Neural progenitor cell (in vitro differentiated cells): ENCODE measurements at regions not wholly inside any gene's neighbourhood (a gene's known extent, or its start where the extent isn't known, plus 50 kb on each side); places are given as distances from the start of the nearest gene placed in this dataset.

Source experiments
- DNase-seq: peaks from one replicate; pipeline ENCODE4 v3.0.0-alpha.2; 2016; ENCODE audit warnings: low spot score
- H2AFZ ChIP-seq: fragments of 200-600 bp; sonication (generic); replicated peaks from 2 replicates; pipeline ENCODE4 v1.6.1; 2016; ENCODE audit warnings: antibody characterized with exemption
- H3F3A ChIP-seq: fragments of 200-600 bp; sonication (generic); 2 replicates; pipeline ENCODE4 v1.6.1; 2016; ENCODE audit warnings: antibody characterized with exemption, low read depth
- H3K27ac ChIP-seq: fragments of 200-600 bp; sonication (generic); 2 replicates; pipeline ENCODE4 v1.5.1; 2016; ENCODE audit warnings: mild to moderate bottlenecking
- H3K27me3 ChIP-seq: fragments of 200-600 bp; sonication (generic); 2 replicates; pipeline ENCODE4 v1.6.1; 2016; ENCODE audit warnings: mild to moderate bottlenecking, moderate library complexity
- H3K36me3 ChIP-seq: fragments of 200-600 bp; sonication (generic); 2 replicates; pipeline ENCODE4 v1.5.1; 2016
- H3K4me1 ChIP-seq: fragments of 200-600 bp; sonication (generic); 2 replicates; pipeline ENCODE4 v1.6.1; 2016; ENCODE audit warnings: mixed run types
- H3K4me2 ChIP-seq: fragments of 200-600 bp; sonication (generic); 2 replicates; pipeline ENCODE4 v1.6.1; 2016
- H3K4me3 ChIP-seq: fragments of 200-600 bp; sonication (generic); 2 replicates; pipeline ENCODE4 v1.5.1; 2016
- H3K79me2 ChIP-seq: fragments of 200-600 bp; sonication (generic); 2 replicates; pipeline ENCODE4 v1.6.1; 2016; ENCODE audit warnings: low read depth
- H3K9ac ChIP-seq: fragments of 200-600 bp; sonication (generic); 2 replicates; pipeline ENCODE4 v1.6.1; 2016
- H3K9me3 ChIP-seq: fragments of 200-600 bp; sonication (generic); 2 replicates; pipeline ENCODE4 v1.5.1; 2016; ENCODE audit warnings: low read depth
- H4K20me1 ChIP-seq: fragments of 200-600 bp; sonication (generic); 2 replicates; pipeline ENCODE4 v1.6.1; 2016; ENCODE audit warnings: low read depth
- H3K27ac Mint-ChIP-seq: 3 replicates; pipeline ENCODE4 v1.8.0; 2021; ENCODE audit warnings: mixed read lengths
- H3K27me3 Mint-ChIP-seq: 2 replicates; pipeline ENCODE4 v1.8.0; 2022; ENCODE audit warnings: low read depth, mild to moderate bottlenecking, inconsistent platforms, moderate library complexity, mixed read lengths; ENCODE audit not compliant: insufficient read depth
- H3K36me3 Mint-ChIP-seq: 3 replicates; pipeline ENCODE4 v1.8.0; 2021; ENCODE audit warnings: mixed read lengths
- H3K4me1 Mint-ChIP-seq: 3 replicates; pipeline ENCODE4 v1.8.0; 2021; ENCODE audit warnings: mixed read lengths
- H3K4me3 Mint-ChIP-seq: 3 replicates; pipeline ENCODE4 v1.8.0; 2021; ENCODE audit warnings: mild to moderate bottlenecking, moderate library complexity, mixed read lengths
- H3K9me3 Mint-ChIP-seq: 3 replicates; pipeline ENCODE4 v1.8.0; 2020; ENCODE audit warnings: mixed read lengths
- CTCF ChIP-seq: fragments of 200-600 bp; sonication (generic); IDR thresholded peaks from 2 replicates; pipeline ENCODE4 v1.5.1; 2017; ENCODE audit warnings: antibody characterized with exemption, mild to moderate bottlenecking
- EZH2 ChIP-seq: fragments of 200-600 bp; sonication (generic); IDR thresholded peaks from 2 replicates; pipeline ENCODE4 v1.6.1; 2017; ENCODE audit warnings: antibody characterized with exemption, mild to moderate bottlenecking, moderate library complexity
- EZH2phosphoT487 ChIP-seq: fragments of 200-600 bp; sonication (generic); IDR thresholded peaks from 2 replicates; pipeline ENCODE4 v1.6.1; 2017; ENCODE audit warnings: antibody characterized with exemption

- no peaks in the 10 kb centered on the region for H3K36me3 ChIP-seq
- peaks cover 14% of the 10 kb centered on the region for H3K4me1 Mint-ChIP-seq
- H2AFZ ChIP-seq: no peak overlapping the region
- peaks cover 7% of the 10 kb centered on the region for H3K9me3 ChIP-seq
- no peak overlapping the region for H3K4me3 ChIP-seq
- no peaks in the 10 kb centered on the region for H3K27me3 Mint-ChIP-seq
- H3K9ac ChIP-seq: no peak overlapping the region
- no peak overlapping the region for H3K4me3 Mint-ChIP-seq
- no peak for DNase-seq
- peaks cover 17% of the 10 kb centered on the region for H3K9me3 Mint-ChIP-seq
- H3K79me2 ChIP-seq: no peaks in the 10 kb centered on the region
- H3K27ac Mint-ChIP-seq: no peak overlapping the region
- H3K4me1 ChIP-seq: no peaks in the 10 kb centered on the region
- H3K36me3 Mint-ChIP-seq: no peaks in the 10 kb centered on the region
- no peak overlapping the region for H3K4me2 ChIP-seq
- no peaks in the 10 kb centered on the region for H3F3A ChIP-seq
- H3K27ac ChIP-seq: no peak overlapping the region
- no peaks in the 10 kb centered on the region for H3K27me3 ChIP-seq
- no peaks in the 10 kb centered on the region for H4K20me1 ChIP-seq
- TF ChIP-seq EZH2phosphoT487 (no peak), EZH2 (no peak), CTCF (no peak)
Measured at GRCh38 chr18:5031216-5031615, 165.8 kb downstream of the AKAIN1 start.

- Histone ChIP-seq H3K27me3 (no peaks in the 10 kb centered on the region), H3K9ac (no peak overlapping the region), H3K36me3 (no peaks in the 10 kb centered on the region), H3K4me1 (no peaks in the 10 kb centered on the region), H4K20me1 (no peaks in the 10 kb centered on the region), H3K27ac (no peak overlapping the region), H3K4me2 (no peak overlapping the region), H2AFZ (no peak overlapping the region), H3K9me3 (peaks cover 3% of the 10 kb centered on the region), H3F3A (no peaks in the 10 kb centered on the region), H3K79me2 (no peaks in the 10 kb centered on the region), H3K4me3 (no peak overlapping the region)
- no peaks in the 10 kb centered on the region for H3K27me3 Mint-ChIP-seq
- H3K4me3 Mint-ChIP-seq: no peak overlapping the region
- H3K4me1 Mint-ChIP-seq: peaks cover 14% of the 10 kb centered on the region
- peaks cover 12% of the 10 kb centered on the region for H3K9me3 Mint-ChIP-seq
- no peaks in the 10 kb centered on the region for H3K36me3 Mint-ChIP-seq
- DNase-seq: no peak
- H3K27ac Mint-ChIP-seq: no peak overlapping the region
- TF ChIP-seq EZH2 (no peak), CTCF (no peak)
Measured at GRCh38 chr18:5030636-5031035, 166.4 kb downstream of the AKAIN1 start.

- H3K27ac Mint-ChIP-seq: peak overlapping the region; percentile 27
- no peaks in the 10 kb centered on the region for H3K36me3 Mint-ChIP-seq
Measured at GRCh38 chr18:5029592-5029991, 167.5 kb downstream of the AKAIN1 start.

GRCh38 chr18:5024741-5025140 is 172.3 kb downstream of the AKAIN1 start:
- no peak overlapping the region for H3K4me3 ChIP-seq
- H2AFZ ChIP-seq: no peak overlapping the region
- no peaks in the 10 kb centered on the region for H3K9me3 ChIP-seq
- no peaks in the 10 kb centered on the region for H3K4me1 ChIP-seq
- H4K20me1 ChIP-seq: no peaks in the 10 kb centered on the region
- no peak overlapping the region for H3K4me2 ChIP-seq
- Mint-ChIP-seq H3K27me3 (no peaks in the 10 kb centered on the region), H3K27ac (no peak overlapping the region), H3K4me1 (peaks cover 18% of the 10 kb centered on the region), H3K36me3 (no peaks in the 10 kb centered on the region), H3K9me3 (peaks cover 2% of the 10 kb centered on the region), H3K4me3 (no peak overlapping the region)
- no peak for DNase-seq
- H3K27me3 ChIP-seq: no peaks in the 10 kb centered on the region
- H3K27ac ChIP-seq: no peak overlapping the region
- no peaks in the 10 kb centered on the region for H3K79me2 ChIP-seq
- no peak overlapping the region for H3K9ac ChIP-seq
- no peaks in the 10 kb centered on the region for H3K36me3 ChIP-seq
- H3F3A ChIP-seq: no peaks in the 10 kb centered on the region
- TF ChIP-seq CTCF (no peak), EZH2 (no peak), EZH2phosphoT487 (no peak)

More at GRCh38 chr18:5029592-5029991, 167.5 kb downstream of the AKAIN1 start:
- no peaks in the 10 kb centered on the region for H3K79me2 ChIP-seq
- H3K36me3 ChIP-seq: no peaks in the 10 kb centered on the region
- H3K9me3 Mint-ChIP-seq: peaks cover 8% of the 10 kb centered on the region
- H3K9ac ChIP-seq: no peak overlapping the region
- no peaks in the 10 kb centered on the region for H3K9me3 ChIP-seq
- H3K4me3 ChIP-seq: no peak overlapping the region
- H3K4me1 Mint-ChIP-seq: peaks cover 14% of the 10 kb centered on the region
- H4K20me1 ChIP-seq: no peaks in the 10 kb centered on the region
- no peaks in the 10 kb centered on the region for H3K27me3 Mint-ChIP-seq
- no peak overlapping the region for H3K27ac ChIP-seq
- no peak overlapping the region for H3K4me3 Mint-ChIP-seq
- no peak for TF ChIP-seq EZH2phosphoT487
- H3K27me3 ChIP-seq: no peaks in the 10 kb centered on the region
- H3K4me1 ChIP-seq: no peaks in the 10 kb centered on the region
- H3K4me2 ChIP-seq: no peak overlapping the region
- no peaks in the 10 kb centered on the region for H3F3A ChIP-seq
- no peak for DNase-seq
- H2AFZ ChIP-seq: peak overlapping the region; percentile 82
